DMS114 treated with DMSO at 0.1 percent for 48 hours (cell line): ENCODE measurements at regions not wholly inside any gene's neighbourhood (a gene's known extent, or its start where the extent isn't known, plus 50 kb on each side); places are given as distances from the start of the nearest gene placed in this dataset.
"Not testable (repeated sequence)": the region's sequence is repeated elsewhere in the genome, so short reads cannot be mapped to it uniquely, and the experiment has no call there.

Experiments used
- DNase-seq: peaks from one replicate; lab custom pipeline; 2025; ENCODE audit not compliant: unreplicated experiment; lab: John Stamatoyannopoulos, UW

DNA sequence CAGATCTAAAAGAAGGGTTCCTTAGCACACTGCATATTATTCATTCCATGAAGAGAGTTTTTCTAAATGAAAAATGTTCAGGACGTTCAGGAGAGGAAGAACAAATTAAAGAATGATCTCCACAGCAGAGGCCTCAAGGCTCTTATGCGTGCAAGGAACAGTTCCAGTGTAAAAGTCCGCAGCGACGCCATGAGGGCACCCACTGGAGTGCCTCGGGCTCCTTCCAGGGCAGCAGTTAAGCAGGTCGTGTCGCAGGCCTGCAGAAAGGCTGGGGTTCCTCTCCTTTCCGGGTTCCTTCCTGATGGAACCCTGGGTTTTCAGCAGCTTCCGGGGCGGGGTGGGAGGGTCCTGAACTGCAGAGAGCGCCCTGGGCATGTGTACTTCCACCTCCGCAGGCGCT, 87.1 kb upstream of the SELENOP start:
- DNase-seq = no peak

DNA sequence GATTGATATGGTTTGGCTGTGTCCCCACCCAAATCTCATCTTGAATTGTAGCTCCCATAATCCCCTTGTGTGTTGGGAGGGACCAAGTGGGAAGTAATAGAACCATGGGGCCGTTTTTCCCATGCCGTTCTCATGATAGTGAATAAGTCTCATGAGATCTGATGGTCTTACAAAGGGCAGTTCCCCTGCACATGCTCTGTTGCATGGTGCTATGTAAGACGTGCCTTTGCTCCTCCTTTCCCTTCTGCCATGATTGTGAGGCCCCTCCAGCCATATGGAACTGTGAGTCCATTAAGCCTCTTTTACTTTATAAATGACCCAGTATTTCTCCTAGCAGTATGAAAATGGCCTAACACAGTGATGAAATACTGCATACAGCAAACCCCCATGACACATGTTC, 84.8 kb upstream of the SELENOP start:
- no peak for DNase-seq

DNA sequence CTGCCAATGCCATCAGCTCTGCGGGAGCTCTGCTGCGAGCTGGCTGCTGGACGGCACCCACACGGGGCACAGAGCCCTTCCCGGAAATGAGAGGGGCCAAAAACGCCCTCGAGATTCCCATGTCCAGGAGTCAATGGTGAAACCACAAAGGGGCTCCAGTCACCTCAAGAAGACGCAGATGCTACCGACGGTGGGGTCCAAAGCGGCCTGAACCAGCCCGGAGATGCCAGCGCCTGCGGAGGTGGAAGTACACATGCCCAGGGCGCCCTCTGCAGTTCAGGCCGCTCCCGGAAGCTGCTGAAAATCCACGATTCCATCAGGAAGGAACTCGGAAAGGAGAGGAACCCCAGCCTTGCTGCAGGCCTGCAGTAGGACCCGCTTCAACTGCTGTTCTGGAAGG, 82.4 kb upstream of the SELENOP start:
- DNase-seq = no peak

DNA sequence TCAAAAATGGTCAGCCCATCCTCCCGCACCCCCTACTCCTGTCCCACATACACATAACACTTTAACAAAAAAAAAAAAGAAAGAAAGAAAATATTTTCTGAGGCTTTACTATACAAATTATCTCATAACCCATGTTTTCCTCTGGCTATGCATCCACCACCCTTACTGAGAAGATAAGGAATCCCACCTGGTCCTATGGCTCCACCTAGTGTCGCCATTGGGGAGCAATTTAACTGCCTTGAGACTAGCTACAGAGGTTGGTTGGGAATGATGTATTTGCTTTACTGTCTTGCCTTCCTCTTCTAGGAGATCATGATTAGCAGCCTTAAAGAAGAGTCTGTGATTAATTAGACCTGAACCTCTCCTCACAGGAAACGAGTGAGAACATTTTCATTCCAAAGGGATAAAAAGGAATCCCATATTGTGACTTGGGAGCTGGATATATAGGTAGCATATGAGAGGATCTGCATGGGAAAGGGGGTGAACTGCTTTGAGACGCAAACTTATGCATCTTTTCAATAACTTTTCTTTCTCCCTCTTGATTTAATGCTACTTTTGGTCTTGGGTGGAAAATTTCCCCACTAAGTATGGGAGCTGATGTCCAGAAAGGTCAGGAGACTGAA, 77.7 kb upstream of the SELENOP start:
- peak; percentile 16 for DNase-seq

DNA sequence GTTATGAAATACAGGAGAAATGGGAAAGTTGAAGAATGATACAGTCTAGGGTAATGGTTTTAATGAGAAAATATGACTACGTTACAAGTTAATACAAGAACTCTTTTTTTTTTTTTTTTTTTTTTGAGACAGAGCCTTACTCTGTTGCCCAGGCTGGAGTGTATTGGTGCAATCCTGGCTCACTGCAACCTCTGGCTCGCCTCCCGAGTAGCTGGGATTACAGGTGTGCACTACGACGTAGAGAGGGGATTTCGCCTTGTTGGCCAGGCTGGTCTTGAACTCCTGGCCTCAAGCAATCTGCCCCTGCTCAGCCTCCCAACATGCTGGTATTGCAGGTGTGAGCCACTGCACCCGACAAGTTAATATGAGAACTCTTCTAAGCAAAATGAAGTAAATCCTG, 77.1 kb upstream of the SELENOP start:
- DNase-seq = no peak

DNA sequence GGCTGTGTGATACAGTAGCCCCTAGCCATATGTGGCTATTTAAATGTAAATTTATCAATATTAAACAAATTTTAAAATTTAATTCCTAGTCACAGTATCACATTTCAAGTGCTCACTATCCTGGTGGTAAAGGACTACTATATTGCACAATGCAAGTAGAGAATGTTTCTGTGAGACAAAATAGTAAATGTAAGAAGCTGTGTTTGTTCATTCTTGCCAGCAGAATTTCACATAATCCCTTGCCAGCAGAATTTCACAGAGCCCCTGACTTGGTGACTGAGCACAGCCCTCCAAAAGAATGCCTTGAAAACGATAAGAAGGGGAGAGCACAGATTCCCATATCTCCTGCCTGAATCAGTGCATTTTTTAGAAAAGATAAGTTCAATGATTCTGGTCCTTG, 75.9 kb upstream of the SELENOP start:
- no peak for DNase-seq

DNA sequence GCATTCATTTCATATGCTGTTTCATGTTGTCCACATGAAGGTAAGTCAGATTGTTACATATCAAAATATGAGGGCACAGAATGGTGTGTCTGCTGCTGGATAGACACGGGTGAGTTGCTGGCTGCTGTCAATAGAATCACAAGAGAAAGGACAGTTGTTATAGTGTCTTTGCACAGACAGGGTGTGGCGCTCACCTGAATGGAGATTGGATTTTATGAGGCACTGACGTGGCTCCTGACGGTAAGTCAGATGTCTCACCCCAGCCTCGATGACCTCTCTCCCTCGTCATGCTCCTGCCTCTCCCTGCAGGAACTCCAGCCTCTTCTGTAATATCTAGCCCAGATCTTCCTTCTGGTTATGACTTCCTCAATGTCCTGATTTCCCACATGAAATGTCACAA, 75.4 kb upstream of the SELENOP start:
- no peak for DNase-seq

DNA sequence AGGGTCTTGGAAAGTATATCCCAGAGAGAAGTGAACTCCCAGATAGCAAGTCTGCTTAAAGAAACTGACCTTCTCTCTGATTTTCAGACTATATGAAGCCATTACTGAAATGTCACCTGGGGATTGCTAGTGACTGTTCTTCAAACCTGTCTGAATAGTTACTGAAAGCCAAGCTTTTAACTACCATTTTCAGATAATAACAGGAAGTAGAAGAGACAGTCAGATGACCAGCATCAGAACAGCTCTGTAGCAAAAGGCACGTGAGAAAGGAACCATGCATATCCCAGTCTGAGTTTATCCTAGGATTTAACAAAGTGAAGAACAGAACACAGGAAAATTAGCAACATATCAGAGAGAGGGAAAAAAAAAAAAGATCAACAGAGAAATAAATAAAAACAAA, 74.9 kb upstream of the SELENOP start:
- no peak for DNase-seq

DNA sequence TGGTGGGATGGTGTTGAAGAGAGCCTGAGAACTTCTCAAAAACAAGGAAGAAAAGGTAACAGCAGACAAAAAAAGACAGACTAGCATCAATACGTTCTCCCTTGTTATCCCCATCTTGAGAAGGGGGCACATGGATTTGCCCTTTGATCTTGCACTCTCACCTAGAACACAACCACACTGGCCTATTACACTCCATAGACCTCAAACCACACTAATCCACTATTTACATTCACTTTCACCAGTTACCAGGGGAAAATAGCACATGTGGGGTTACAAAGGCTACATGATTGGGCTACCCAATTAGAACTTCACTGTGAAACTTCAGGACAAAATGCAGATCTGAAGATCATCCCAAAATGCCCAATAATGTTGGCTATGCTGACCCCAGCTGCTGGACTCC, 72.6 kb upstream of the SELENOP start:
- no peak for DNase-seq

DNA sequence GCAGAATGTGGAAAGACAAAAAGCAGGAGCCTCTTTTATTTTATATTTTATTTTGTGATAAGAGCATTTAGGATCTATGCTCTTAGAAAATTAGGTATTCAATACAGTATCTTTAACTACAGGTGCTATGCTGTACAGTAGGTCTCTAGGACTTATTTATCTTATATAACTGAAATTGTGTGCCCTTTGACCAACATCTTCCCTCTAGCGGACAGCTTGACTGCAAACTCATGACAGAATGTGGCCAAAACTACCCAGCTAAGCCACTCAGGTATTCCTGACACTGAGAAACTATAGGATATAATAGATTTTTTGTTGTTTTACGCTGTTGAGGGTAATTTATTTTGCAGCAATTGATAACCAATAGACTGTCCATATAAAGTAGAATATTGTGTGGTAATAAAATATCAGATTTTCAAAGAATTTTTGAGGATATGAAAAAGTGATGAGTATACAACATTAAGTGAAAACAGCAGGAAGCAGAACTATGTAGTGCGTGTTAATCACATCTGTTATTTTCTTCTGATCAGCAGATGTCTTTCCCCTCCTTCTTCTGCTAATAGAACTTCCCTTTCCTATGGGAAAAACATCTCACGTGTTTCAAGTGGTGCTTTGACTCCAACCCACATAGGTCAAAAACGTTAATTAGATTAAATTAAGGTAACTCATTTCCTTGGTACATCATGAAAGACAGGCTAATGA, 69.9 kb upstream of the SELENOP start:
- DNase-seq = no peak

DNA sequence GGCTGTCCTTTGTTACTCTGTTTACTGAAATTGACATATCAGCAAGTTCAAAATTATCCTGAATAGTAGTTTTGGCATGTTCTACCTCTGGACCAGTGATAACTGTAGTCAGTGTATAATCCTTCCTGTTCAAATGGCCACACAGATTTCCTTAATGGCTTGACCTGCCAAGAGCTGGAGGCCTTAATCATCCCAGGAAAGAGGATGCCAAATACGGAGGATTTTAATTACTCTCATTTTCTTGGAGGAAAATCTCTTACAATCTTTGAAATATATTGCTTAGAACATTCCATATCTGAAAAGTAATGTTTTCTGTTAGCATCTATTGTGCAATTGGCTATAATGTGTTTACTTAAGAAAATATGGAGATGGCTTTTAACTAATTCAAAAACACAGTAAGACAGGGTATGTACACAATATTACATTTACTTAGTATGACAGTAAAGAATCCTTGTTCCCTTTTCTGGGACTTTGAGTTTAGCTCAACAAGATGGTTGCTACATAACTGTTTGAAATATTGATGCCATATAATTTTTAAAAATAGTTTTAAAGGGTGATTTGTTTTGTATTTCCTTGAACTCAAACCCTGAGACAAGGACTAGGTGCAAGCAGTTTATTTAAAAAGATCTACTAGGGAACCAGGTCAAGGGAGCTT, 68.9 kb upstream of the SELENOP start:
- DNase-seq = no peak

DNA sequence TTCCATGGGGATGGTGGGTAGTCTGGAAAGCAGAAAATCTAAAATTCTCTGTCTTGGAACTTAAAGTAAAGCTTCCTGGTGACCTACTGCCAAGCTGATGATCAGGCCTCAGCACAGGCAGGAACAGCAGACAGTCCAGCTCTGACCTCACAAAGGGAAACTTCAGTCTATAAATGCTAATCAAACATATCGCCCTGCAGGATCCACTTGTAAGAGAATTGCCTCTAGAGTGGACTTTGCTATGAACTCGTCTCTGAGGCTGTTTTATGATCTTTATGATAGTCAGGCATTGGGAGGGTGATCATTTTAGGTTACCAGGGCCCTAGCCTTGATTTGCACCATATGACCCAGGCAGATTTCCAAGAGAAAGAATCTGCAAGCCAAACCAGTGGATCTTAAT, 67.6 kb upstream of the SELENOP start:
- no peak for DNase-seq

DNA sequence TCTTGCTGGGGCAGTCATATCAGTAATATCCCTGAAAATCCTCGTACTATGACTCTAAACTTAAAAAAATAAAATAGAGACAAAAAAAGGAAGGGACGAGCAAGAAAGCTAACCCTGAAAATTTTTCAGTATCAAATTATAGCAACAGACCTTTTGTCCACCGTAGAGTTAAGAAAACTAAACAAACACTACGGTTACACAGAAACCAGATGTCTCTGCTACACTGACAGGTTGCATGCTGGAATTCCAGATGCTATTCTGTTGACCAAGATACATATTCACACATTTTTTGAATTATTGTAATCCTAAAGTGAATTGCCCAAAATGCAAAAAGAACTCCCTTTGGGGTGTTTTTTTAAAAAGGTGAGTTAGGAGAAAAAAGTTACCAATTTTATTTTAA, 66.9 kb upstream of the SELENOP start:
- no peak for DNase-seq

DNA sequence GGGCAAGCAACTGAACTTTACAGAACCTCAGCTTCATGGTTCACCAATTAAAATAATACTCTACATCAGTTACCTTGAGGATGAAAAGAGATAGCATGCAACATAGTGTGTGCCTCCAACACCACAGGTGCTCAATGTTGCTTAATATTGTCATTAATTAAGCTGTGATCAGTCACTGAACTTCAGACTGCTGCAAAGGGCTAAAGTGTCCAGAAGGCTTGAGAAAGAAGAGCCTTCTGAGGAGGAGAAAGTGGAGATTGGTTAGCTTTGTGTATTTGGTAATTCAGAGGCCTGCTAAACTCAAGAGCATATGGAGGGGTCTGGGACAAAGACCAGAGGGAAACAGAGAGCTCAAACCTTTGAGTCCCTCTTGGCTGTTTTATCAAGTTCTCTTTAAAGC, 66.3 kb upstream of the SELENOP start:
- no peak for DNase-seq

DNA sequence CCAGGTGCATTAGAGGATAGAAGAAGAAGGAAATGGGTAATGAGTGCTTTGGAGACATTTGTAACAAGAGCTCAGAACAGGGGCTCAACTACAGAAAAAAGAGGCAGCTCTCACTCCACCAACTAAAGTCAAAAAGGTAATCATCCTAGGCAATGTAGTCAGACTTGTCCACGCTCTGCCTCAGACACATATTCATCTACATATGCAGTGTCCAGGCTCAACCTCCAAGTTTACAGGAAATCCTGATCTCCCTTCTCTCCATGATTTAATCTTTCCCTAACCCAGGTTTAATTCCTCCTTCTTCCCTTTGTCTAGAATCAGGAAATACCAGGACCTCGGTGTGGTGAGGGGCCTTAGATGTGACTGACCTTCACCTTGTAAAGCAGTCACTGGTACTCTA, 65.7 kb upstream of the SELENOP start:
- DNase-seq = no peak

DNA sequence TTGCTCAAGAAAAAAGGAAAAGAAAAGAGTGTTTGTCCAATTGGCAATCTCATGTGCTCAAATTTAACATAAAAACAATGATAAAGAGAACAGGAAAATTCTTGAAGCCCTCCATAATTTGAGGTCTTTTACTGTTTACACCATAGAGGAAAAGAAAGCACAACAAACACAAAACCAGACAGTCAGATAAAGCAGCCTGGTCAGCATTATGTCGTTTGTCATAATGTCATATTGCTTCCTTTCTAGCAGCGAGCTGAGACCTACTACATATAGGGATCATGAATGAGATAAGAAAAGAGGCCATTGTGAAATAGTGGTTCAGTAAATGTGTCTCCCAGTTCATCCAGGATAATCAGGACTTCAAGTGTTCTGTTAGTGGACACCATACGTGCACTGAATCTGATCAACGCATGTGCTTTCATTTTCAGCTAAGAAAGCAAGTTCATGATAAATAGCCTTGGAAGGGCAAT, 64.7 kb upstream of the SELENOP start:
- no peak for DNase-seq

DNA sequence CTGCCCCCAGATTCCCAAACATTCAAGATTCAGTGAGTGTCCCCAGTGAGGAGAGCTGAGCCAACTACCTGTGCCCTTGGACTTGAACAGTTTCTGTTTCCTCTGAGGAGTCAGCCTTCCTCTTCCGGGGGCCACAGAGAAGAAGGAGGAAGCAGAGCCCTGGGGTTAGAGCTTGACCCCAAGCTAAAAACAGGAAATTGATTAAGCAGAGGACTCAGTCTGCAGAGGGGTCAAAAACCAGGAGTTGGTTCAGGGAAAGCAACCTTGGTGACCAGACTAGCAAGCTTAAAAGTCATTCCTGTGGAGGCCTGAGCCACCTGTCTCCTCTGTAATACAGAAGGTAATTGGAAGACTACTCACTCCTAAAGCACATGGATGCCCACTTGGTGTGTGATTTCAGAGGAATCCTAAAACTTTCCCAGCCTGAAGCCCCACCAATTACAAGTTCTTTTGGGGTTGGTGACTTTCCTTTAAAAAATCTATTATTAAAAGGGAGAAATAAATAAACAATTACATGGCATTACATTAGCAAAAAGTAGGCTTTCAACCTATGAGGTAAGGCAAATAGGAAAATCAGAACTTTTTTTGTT, 64.2 kb upstream of the SELENOP start:
- DNase-seq = no peak

DNA sequence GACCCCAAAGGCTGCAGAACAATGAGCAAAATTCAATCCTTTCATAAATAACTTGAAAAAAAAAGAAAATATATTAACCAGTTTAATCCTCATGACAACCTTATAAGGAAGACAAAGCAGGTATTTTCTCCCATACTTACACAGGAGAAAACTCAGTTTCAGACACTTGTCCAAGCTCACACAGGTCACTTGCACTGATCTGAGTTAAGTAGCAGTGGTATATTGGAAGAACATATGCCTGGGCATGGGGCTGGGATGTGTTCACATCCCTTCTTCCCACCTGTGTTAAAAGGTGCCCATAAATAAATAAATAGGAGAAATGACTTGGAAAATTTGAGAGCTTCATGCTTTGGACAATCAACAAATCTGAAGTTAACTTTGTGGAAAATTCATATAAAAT, 63.5 kb upstream of the SELENOP start:
- no peak for DNase-seq

DNA sequence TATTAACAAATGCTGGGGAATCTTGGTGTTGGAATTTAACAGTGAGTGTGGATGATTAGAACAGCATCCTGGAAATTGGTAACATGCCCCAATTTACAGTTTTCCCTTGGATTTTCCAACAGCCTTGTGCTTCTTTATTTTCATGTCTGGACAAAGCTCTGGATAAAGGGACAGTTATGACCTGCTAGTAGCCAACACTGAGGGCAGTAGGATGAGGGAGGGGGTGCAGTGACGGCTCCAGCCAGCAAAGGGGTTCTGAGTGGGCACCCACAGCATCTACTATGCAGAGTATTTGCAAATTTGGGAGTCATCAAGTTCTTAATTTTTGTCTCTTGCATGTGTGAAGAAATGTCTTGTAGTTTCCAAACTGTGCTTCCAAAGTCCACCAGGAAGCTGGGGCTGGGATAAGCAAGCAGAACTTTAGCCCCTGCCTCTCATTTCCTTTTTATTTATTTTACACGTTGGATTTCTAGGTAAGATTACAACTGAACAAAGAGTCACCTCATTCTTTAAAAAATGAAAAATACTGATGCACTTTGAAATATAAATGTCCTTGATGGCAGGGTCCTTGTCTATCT, 63.0 kb upstream of the SELENOP start:
- no peak for DNase-seq

DNA sequence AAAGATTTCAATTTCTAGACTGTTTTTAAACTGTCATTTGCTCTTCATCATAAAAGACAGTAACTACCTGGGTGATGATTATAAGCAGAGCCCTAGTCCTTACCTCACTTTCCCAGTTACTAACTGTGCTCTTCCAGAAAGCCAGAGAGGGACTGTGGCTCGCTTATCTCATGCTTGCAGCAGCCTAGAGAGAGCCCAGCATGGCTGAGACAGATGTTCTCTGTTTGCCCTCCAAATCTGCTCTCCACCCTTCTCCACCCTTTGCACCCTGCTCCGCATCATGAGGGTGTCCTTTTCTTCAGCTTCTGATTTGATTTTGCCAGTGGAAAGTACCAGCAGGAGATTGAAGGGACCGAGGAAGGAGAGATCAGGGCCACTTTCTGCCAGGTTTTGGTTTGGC, 61.2 kb upstream of the SELENOP start:
- no peak for DNase-seq

DNA sequence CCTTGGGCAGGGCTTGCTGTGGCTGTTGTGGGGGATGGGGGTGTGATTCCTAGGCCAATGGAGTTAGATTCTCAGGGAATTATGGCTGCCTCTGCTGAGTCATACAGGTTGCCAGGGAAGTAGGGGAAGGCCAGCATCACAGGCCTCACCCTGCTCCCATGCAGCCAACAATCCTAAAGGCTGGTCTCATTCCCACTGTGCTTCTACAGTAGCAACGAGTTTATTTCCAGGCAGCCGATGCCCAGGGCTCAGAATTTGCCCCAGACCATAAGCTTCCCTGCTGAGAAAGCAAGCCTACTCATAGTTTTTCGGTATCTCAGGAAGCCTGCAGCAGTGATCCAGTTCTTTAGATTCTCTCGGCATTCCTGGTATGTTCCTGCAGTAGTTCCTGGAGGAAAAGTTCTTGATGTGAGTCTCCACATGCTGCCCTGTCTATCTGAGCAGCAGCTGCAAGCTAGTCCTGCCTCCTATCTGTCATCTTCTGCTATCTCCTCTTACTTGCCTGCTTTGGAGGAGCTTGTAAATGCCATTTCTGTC, 59.3 kb upstream of the SELENOP start:
- no peak for DNase-seq

DNA sequence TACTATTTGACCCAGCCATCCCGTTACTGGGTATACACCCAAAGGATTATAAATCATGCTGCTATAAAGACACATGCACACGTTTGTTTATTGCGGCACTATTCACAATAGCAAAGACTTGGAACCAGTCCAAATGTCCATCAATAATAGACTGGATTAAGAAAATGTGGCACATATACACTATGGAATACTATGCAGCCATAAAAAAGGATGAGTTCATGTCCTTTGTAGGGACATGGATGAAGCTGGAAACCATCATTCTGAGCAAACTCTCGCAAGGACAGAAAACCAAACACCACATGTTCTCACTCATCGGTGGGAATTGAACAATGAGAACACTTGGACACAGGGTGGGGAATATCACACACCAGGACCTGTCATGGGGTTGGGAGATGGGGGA, 56.7 kb upstream of the SELENOP start:
- DNase-seq = not testable (repeated sequence)
